ENCODE measurements at regions not wholly inside any gene's neighbourhood (a gene's known extent, or its start where the extent isn't known, plus 50 kb on each side); places are given as distances from the start of the nearest gene placed in this dataset.
"Not testable (repeated sequence)": the region's sequence is repeated elsewhere in the genome, so short reads cannot be mapped to it uniquely, and the experiment has no call there.

DNA sequence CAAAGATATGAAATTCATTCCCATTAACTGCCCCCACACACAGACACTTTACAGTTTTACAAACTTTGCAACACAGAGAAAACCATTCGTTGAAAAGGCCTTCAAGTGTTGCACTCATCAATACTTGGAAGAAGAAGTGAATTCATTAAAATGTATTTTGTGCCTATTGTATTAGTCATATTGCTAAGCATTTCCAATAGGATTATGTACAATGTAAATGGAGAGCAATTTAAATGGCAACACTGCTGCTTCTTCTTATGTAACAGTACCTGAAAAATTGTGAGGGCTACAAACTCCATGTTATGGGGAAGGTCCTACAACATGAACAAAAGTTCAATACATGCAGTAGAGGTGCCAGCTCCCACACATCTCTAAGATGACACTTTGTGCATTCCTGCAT, 209.3 kb upstream of the POGK start:
- Histone ChIP-seq H3K27ac (no peak overlapping the region), H3K27me3 (ENCODE audit: insufficient read depth, low read depth, severe bottlenecking) (no peaks in the 10 kb centered on the region), H3K4me3 (ENCODE audit: low read depth, low read length) (no peak overlapping the region), H3K9me3 (ENCODE audit: severe bottlenecking) (no peaks in the 10 kb centered on the region), H3K36me3 (no peaks in the 10 kb centered on the region)
- TF ChIP-seq, protein P1, sequence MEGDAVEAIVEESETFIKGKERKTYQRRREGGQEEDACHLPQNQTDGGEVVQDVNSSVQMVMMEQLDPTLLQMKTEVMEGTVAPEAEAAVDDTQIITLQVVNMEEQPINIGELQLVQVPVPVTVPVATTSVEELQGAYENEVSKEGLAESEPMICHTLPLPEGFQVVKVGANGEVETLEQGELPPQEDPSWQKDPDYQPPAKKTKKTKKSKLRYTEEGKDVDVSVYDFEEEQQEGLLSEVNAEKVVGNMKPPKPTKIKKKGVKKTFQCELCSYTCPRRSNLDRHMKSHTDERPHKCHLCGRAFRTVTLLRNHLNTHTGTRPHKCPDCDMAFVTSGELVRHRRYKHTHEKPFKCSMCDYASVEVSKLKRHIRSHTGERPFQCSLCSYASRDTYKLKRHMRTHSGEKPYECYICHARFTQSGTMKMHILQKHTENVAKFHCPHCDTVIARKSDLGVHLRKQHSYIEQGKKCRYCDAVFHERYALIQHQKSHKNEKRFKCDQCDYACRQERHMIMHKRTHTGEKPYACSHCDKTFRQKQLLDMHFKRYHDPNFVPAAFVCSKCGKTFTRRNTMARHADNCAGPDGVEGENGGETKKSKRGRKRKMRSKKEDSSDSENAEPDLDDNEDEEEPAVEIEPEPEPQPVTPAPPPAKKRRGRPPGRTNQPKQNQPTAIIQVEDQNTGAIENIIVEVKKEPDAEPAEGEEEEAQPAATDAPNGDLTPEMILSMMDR (IDR thresholded peaks at IDR 0.05; ENCODE audit: low read depth, low read length), result no peak
- DNase-seq, result no peak

DNA sequence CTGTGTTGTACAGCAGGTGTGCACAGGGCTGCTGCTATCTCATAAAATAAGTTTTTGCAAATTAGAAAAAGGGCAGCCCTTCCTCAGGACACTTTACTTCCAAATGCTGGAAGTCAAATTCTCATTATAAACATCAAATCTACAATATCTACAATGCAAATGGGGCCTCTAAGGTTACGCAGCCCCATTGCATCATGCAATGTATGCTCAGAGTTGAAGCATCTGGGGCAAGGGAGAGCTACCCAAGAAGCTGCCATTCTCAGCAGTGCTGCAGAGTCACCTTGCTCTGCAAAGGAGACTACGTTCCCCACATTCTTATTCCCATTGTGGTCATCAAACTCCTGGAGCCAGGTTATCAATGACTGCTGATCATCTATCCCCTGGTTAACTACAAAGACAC, 208.9 kb upstream of the POGK start:
- Histone ChIP-seq H3K27me3 (ENCODE audit: insufficient read depth, low read depth, severe bottlenecking) (no peaks in the 10 kb centered on the region), H3K27ac (no peak overlapping the region), H3K9me3 (ENCODE audit: severe bottlenecking) (no peaks in the 10 kb centered on the region), H3K4me3 (ENCODE audit: low read depth, low read length) (no peak overlapping the region), H3K36me3 (no peaks in the 10 kb centered on the region)
- DNase-seq, result no peak
- TF ChIP-seq, protein P1 (IDR thresholded peaks at IDR 0.05; ENCODE audit: low read depth, low read length), result no peak

DNA sequence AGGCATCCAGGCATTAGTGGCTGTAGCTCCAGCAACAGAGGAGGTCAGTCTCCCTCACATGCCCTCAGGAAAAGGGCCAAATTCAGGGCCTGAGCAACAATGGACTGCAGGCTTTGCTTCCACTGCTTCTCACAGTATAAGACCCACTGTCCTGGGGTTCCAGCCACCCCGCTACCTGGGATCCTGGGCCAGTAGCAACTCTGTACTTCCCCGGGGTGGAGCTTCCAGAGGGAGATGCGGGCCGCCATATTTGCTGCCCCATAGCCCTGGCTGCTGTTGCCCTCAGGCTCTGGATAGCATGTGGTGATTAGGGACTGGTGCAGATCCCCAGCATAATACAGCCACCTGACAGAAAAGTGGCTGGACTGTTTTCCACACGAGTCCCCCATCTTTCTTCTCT, 201.1 kb upstream of the POGK start:
- DNase-seq, result no peak
- Histone ChIP-seq H3K27me3 (ENCODE audit: insufficient read depth, low read depth, severe bottlenecking) (no peaks in the 10 kb centered on the region), H3K36me3 (no peaks in the 10 kb centered on the region), H3K27ac (no peak overlapping the region), H3K9me3 (ENCODE audit: severe bottlenecking) (no peaks in the 10 kb centered on the region), H3K4me3 (ENCODE audit: low read depth, low read length) (no peak overlapping the region)
- TF ChIP-seq, protein P1 (IDR thresholded peaks at IDR 0.05; ENCODE audit: low read depth, low read length), result no peak

DNA sequence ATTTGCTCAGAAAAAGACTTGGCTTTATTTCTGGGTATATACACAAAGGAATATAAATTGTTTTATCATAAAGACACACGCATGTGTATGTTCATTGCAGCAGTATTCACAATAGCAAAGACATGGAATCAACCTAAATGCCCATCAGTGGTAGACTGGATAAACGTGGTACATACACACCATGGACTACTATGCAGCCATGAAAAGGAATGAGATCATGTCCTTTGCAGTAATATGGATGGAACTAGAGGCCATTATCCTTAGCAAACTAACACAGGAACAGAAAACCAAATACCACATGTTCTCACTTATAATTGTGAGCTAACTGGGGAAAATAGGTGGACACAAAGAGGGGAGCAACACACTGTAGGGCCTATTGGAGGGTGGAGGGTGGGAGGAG, 182.0 kb upstream of the POGK start:
- H3K4me3 ChIP-seq (ENCODE audit: low read depth, low read length); H3K36me3 ChIP-seq; H3K27ac ChIP-seq; H3K27me3 ChIP-seq (ENCODE audit: insufficient read depth, low read depth, severe bottlenecking); DNase-seq; H3K9me3 ChIP-seq (ENCODE audit: severe bottlenecking): not testable (repeated sequence)

DNA sequence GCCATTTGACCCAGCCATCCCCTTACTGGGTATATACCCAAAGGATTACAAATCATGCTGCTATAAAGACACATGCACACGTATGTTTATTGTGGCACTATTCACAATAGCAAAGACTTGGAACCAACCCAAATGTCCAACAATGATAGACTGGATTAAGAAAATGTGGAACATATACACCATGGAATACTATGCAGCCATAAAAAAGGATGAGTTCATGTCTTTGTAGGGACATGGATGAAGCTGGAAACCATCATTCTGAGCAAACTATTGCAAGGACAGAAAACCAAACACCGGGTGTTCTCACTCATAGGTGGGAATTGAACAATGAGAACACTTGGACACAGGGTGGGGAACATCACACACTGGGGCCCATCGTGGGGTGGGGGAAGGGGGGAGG, 172.5 kb upstream of the POGK start:
- not testable (repeated sequence) for H3K27me3 ChIP-seq (ENCODE audit: insufficient read depth, low read depth, severe bottlenecking); H3K9me3 ChIP-seq (ENCODE audit: severe bottlenecking); H3K36me3 ChIP-seq

DNA sequence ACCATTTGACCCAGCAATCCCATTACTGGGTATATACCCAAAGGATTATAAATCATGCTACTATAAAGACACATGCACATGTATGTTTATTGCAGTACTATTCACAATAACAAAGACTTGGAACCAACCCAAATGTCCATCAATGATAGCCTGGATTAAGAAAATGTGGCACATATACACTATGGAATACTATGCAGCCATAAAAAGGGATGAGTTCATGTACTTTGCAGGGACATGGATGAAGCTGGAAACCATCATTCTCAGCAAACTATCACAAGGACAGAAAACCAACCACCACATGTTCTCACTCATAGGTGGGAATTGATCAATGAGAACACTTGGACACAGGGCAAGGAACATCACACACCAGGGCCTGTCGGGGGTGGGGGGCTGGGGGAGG, 171.7 kb upstream of the POGK start:
- H3K27me3 ChIP-seq (ENCODE audit: insufficient read depth, low read depth, severe bottlenecking); H3K27ac ChIP-seq; H3K9me3 ChIP-seq (ENCODE audit: severe bottlenecking); H3K36me3 ChIP-seq; H3K4me3 ChIP-seq (ENCODE audit: low read depth, low read length); DNase-seq: not testable (repeated sequence)

More for the DNA sequence above, 172.5 kb upstream of the POGK start:
- not testable (repeated sequence) for H3K27ac ChIP-seq; H3K4me3 ChIP-seq (ENCODE audit: low read depth, low read length); DNase-seq

DNA sequence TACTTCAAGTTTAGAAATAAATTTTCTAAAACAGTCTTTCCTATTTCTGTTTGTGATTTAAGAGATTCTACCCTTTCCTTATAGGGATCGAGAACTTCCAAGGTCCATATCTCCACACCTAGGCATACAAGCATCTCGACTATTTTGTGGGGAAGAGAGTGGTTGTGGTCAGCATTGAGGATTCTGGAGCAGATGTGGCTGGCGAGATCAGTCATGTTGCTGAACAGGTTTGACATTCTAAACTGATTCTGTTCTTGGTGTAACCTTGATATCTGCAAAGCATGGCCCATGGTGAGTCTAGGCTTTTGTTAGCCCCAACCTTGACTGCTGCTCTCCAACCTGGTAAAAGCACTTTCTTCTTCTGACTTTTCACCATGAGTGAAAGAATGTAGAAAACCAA, 167.6 kb upstream of the POGK start:
- H3K27me3 ChIP-seq (ENCODE audit: insufficient read depth, low read depth, severe bottlenecking), result no peaks in the 10 kb centered on the region
- no peak overlapping the region for H3K4me3 ChIP-seq (ENCODE audit: low read depth, low read length)
- H3K36me3 ChIP-seq, result no peaks in the 10 kb centered on the region
- TF ChIP-seq, protein P1 (IDR thresholded peaks at IDR 0.05; ENCODE audit: low read depth, low read length), result no peak
- H3K27ac ChIP-seq, result no peak overlapping the region
- DNase-seq, result no peak
- no peaks in the 10 kb centered on the region for H3K9me3 ChIP-seq (ENCODE audit: severe bottlenecking)

All from WERI-Rb-1 (cell line).